Osteoblast (primary cell): ENCODE measurements at regions not wholly inside any gene's neighbourhood (a gene's known extent, or its start where the extent isn't known, plus 50 kb on each side); places are given as distances from the start of the nearest gene placed in this dataset.

Source experiments
- DNase-seq: peaks from one replicate; pipeline ENCODE4 v3.0.0; 2011; ENCODE audit warnings: low spot score, mixed read lengths; ENCODE audit not compliant: insufficient read length; ENCODE audit errors: missing footprints
- H2AFZ ChIP-seq: 2 replicates; pipeline ENCODE4 v1.6.0; 2011; ENCODE audit warnings: mild to moderate bottlenecking, low read length
- H3K27ac ChIP-seq: 2 replicates; pipeline ENCODE4 v1.5.1; 2011; ENCODE audit warnings: mild to moderate bottlenecking, low read depth, low read length, moderate library complexity
- H3K27me3 ChIP-seq: 2 replicates; pipeline ENCODE4 v1.6.0; 2012; ENCODE audit warnings: mild to moderate bottlenecking, control low read depth, inconsistent platforms, low read length, moderate library complexity; ENCODE audit not compliant: insufficient read depth
- H3K36me3 ChIP-seq: 2 replicates; pipeline ENCODE4 v1.5.1; 2011; ENCODE audit warnings: mild to moderate bottlenecking, low read length, control low read depth, moderate library complexity; ENCODE audit not compliant: insufficient read depth
- H3K4me1 ChIP-seq: 2 replicates; pipeline ENCODE4 v1.5.1; 2011; ENCODE audit warnings: mild to moderate bottlenecking, low read length, control low read depth, moderate library complexity; ENCODE audit not compliant: insufficient read depth
- H3K4me2 ChIP-seq: 2 replicates; pipeline ENCODE4 v1.6.0; 2011; ENCODE audit warnings: mild to moderate bottlenecking, low read length; ENCODE audit not compliant: insufficient read depth
- H3K4me3 ChIP-seq: fragments of 200-600 bp; sonication (generic); 3 replicates; pipeline ENCODE4 v1.5.1; 2012; ENCODE audit warnings: mild to moderate bottlenecking, low read length, inconsistent platforms; ENCODE audit not compliant: insufficient read depth
- H3K79me2 ChIP-seq: 2 replicates; pipeline ENCODE4 v1.6.0; 2012; ENCODE audit warnings: mild to moderate bottlenecking, low read length, control low read depth, inconsistent platforms; ENCODE audit not compliant: insufficient read depth
- H3K9me3 ChIP-seq: 2 replicates; pipeline ENCODE4 v1.5.1; 2011; ENCODE audit warnings: low read depth, low read length, control low read depth
- H4K20me1 ChIP-seq: 2 replicates; pipeline ENCODE4 v1.6.0; 2012; ENCODE audit warnings: mild to moderate bottlenecking, low read length, control low read depth; ENCODE audit not compliant: insufficient read depth
- TF ChIP-seq, protein P1 (sequence below): IDR thresholded peaks from 2 replicates; pipeline ENCODE4 v1.5.1; 2011; ENCODE audit warnings: mild to moderate bottlenecking, low read depth, low read length, moderate library complexity; ENCODE audit errors: extremely low read depth

DNA sequence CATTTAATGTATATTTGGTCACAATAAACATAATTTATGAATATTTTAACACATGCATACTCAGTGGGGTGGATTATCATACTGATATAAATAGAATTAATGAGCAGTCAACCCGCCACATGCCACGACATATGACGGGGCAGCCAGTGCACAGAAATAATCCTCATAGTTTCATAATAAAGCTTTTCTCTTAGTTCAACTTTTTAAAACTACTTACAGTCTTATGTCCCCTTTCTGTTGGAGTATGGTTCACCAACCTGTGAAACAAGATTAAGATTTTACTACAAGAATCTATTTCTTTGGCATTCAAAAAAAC, 75.6 kb upstream of the ETAA1 start:
- DNase-seq: no peak
- Histone ChIP-seq H2AFZ (no peak overlapping the region), H3K79me2 (no peaks in the 10 kb centered on the region), H3K9me3 (no peaks in the 10 kb centered on the region), H3K27me3 (no peaks in the 10 kb centered on the region), H3K4me2 (no peak overlapping the region), H3K36me3 (no peaks in the 10 kb centered on the region), H4K20me1 (no peaks in the 10 kb centered on the region), H3K4me1 (peaks cover 9% of the 10 kb centered on the region), H3K27ac (no peak overlapping the region), H3K4me3 (no peak overlapping the region)
- TF ChIP-seq, protein P1, sequence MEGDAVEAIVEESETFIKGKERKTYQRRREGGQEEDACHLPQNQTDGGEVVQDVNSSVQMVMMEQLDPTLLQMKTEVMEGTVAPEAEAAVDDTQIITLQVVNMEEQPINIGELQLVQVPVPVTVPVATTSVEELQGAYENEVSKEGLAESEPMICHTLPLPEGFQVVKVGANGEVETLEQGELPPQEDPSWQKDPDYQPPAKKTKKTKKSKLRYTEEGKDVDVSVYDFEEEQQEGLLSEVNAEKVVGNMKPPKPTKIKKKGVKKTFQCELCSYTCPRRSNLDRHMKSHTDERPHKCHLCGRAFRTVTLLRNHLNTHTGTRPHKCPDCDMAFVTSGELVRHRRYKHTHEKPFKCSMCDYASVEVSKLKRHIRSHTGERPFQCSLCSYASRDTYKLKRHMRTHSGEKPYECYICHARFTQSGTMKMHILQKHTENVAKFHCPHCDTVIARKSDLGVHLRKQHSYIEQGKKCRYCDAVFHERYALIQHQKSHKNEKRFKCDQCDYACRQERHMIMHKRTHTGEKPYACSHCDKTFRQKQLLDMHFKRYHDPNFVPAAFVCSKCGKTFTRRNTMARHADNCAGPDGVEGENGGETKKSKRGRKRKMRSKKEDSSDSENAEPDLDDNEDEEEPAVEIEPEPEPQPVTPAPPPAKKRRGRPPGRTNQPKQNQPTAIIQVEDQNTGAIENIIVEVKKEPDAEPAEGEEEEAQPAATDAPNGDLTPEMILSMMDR: no peak

- peaks cover 9% of the 10 kb centered on the region for H3K4me1 ChIP-seq
- TF ChIP-seq, protein P1: peak; percentile 60
- DNase-seq: peak; percentile 31
- H4K20me1 ChIP-seq: no peaks in the 10 kb centered on the region
- no peaks in the 10 kb centered on the region for H3K36me3 ChIP-seq
- H3K27me3 ChIP-seq: no peaks in the 10 kb centered on the region
- no peaks in the 10 kb centered on the region for H3K79me2 ChIP-seq
- no peaks in the 10 kb centered on the region for H3K9me3 ChIP-seq
- peak overlapping the region; percentile 64 for H2AFZ ChIP-seq
- H3K27ac ChIP-seq: no peak overlapping the region
- H3K4me2 ChIP-seq: peak overlapping the region; percentile 44
- H3K4me3 ChIP-seq: no peak overlapping the region
Measured at GRCh38 chr2:67322353-67323001, 74.7 kb upstream of the ETAA1 start.

GRCh38 chr2:67323209-67323991, 73.7 kb upstream of the ETAA1 start:
- H4K20me1 ChIP-seq: no peaks in the 10 kb centered on the region
- H3K79me2 ChIP-seq: no peaks in the 10 kb centered on the region
- H3K36me3 ChIP-seq: no peaks in the 10 kb centered on the region
- H2AFZ ChIP-seq: no peak overlapping the region
- no peak overlapping the region for H3K4me2 ChIP-seq
- no peaks in the 10 kb centered on the region for H3K9me3 ChIP-seq
- no peak overlapping the region for H3K4me3 ChIP-seq
- no peak overlapping the region for H3K27ac ChIP-seq
- H3K4me1 ChIP-seq: peaks cover 9% of the 10 kb centered on the region
- TF ChIP-seq, protein P1: no peak
- no peaks in the 10 kb centered on the region for H3K27me3 ChIP-seq
- no peak for DNase-seq

- H3K27ac ChIP-seq: no peak overlapping the region
- no peak overlapping the region for H3K4me3 ChIP-seq
- DNase-seq: no peak
- no peak overlapping the region for H3K4me2 ChIP-seq
- TF ChIP-seq, protein P1: no peak
- H2AFZ ChIP-seq: no peak overlapping the region
- no peaks in the 10 kb centered on the region for H4K20me1 ChIP-seq
- H3K79me2 ChIP-seq: no peaks in the 10 kb centered on the region
- H3K36me3 ChIP-seq: no peaks in the 10 kb centered on the region
- H3K27me3 ChIP-seq: no peaks in the 10 kb centered on the region
- H3K9me3 ChIP-seq: no peaks in the 10 kb centered on the region
- no peaks in the 10 kb centered on the region for H3K4me1 ChIP-seq
Measured at GRCh38 chr2:67329513-67329912, 67.6 kb upstream of the ETAA1 start.
